HT1080 (cell line): ENCODE measurements at regions not wholly inside any gene's neighbourhood (a gene's known extent, or its start where the extent isn't known, plus 50 kb on each side); places are given as distances from the start of the nearest gene placed in this dataset.
"Not testable (repeated sequence)": the region's sequence is repeated elsewhere in the genome, so short reads cannot be mapped to it uniquely, and the experiment has no call there.

Experiments used
- DNase-seq: peaks from one replicate; pipeline ENCODE4 v3.0.0-alpha.2; 2015; ENCODE audit warnings: low read depth

DNA sequence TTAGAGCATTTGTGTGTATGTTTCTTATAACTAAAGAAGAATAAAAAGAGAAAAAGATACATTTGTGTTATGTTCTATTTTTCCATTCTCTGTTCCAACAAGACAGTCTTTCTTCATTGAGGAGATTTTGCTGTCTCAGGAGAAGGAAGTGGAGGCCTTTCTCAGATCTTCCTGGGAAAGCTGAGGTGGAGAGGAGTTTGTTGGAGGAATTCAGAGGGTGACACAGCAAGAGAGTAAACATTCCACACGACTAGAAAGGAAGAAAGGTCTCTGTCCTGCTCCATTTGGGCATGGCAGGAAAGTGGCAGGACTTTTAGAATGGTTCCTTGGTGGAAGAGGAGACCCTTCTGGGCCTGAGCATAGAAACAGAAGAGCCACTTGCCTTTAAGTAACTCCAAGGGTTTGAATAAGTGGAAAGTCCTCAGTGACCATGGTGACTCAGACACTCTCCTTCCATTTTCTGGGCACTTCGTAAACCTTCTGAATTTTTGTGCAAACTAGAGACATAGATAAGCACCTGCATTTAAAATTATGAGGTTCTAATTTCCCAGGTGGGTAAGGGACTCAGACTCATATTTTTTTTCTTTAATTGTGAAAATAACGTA is 52.3 kb upstream of the COL5A2 start:
- DNase-seq, result no peak

DNA sequence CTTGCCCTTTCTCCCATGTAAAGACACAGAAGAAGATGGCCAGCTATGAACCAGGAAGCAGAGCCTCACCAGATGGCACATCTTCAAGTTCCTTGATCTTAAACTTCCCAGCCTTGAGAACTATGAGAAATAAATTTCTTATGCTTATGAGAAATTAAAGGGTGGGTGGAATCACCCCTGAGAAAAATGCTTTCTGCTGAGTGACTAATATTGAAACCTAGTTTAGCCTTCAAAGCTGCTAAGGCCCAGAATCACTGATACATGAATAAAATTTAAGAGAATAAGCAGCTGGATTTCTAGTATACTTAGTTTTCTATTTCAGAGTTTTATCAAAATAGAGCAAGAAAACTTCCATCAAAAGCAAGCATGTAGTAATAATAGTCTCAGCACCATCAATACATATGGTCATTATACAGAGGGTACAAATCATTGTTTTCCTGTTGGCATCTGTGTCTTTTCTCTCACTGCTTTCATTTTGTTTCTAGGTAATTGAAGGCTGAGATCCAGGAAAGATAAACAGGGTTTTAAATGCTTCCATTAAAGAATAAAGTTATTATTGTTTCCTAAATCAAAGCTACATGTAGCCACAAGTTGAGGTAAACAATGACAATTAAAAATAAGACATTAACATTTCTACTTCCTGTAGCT is 53.3 kb upstream of the COL5A2 start:
- DNase-seq, result no peak

DNA sequence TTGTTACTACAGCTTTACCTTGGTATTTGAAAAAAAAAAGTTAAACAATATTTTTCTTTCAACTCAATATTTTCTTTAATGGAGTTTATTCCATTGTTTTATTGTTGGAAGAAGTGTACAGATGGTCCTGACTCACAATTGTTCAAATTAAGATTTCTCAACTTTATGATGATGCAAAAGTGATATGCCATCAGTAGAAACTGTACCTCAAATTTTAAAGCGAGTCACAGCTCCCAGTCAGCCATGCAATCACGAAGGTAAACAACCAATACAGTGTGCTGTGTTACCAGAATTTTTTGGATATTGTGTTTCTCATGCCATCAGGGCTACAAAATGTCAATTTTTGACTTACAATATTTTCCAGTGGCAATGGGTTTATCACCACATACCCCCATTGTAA is 54.0 kb upstream of the COL5A2 start:
- no peak for DNase-seq

- DNase-seq, result no peak
Observed at GRCh38 chr2:189234991-189235390, 55.4 kb upstream of the COL5A2 start.

- DNase-seq, result peak; percentile 30
Observed at GRCh38 chr2:189236066-189236465, 56.5 kb upstream of the COL5A2 start.

GRCh38 chr2:189238903-189239302 is 59.3 kb upstream of the COL5A2 start:
- DNase-seq, result no peak

DNA sequence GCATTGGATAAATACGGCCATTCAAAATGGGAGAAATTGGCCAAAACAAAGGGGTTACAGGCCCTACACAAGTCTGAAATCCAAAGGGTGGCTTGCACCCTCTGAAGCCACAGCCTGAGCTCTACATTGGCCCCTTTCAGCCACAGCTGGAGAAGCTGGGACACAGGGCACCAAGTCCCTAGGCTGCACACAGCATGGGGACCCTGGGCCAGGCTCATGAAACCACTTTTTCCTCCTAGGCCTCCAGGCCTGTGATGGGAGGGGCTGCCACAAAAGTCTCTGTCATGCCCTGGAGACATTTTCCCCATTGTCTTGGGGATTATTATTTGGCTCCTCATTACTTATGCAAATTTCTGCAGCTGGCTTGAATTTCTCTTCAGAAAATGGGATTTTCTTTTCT is 64.3 kb upstream of the COL5A2 start:
- not testable (repeated sequence) for DNase-seq

DNA sequence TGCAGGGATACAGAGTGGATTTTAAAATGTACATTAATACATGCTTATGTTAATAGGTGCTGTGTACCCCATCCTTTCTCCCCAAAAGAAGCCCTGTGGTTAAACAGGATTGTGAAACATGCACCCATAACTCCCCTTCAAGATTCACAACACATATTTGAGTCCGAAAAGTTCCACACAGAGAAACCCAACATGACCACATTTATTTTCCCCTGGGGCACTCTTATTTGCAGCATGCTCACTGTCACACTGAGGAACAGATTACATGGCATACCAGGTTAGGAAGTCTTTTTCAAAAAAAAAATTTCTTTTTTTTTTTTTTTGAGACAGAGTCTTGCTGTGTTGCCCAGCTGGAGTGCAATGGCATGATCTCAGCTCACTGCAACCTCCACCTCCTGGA is 67.7 kb upstream of the COL5A2 start:
- DNase-seq, result no peak

- no peak for DNase-seq
Observed at GRCh38 chr2:189248141-189248540, 68.6 kb upstream of the COL5A2 start.

- DNase-seq, result no peak
Observed at GRCh38 chr2:189249171-189249570, 69.6 kb upstream of the COL5A2 start.

DNA sequence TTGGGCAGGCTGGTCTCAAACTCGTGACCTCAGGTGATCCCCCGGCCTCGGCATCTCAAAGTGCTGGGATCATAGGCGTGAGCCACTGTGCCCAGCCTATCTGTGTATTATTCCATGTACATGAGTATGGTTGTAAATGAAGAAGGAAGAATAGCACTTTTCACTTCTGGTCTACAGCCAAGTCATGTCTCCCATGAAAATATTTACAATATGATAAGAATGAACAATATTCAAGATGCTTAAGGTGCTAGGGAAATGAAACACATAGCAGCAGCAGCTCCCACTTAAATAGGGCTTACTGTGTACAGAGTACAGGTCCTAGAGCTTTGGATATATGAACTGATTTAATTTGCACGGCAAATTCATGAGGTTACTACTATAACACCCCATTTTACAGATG is 70.3 kb upstream of the COL5A2 start:
- no peak for DNase-seq

GRCh38 chr2:189252991-189253675 is 73.6 kb upstream of the COL5A2 start:
- no peak for DNase-seq

GRCh38 chr2:189253836-189254235 is 74.3 kb upstream of the COL5A2 start:
- DNase-seq, result no peak

- DNase-seq, result no peak
Observed at GRCh38 chr2:189254268-189254883, 74.8 kb upstream of the COL5A2 start.

- DNase-seq, result no peak
Observed at GRCh38 chr2:189255711-189256110, 76.2 kb upstream of the COL5A2 start.

- DNase-seq, result no peak
Observed at GRCh38 chr2:189258616-189259365, 79.2 kb upstream of the COL5A2 start.

DNA sequence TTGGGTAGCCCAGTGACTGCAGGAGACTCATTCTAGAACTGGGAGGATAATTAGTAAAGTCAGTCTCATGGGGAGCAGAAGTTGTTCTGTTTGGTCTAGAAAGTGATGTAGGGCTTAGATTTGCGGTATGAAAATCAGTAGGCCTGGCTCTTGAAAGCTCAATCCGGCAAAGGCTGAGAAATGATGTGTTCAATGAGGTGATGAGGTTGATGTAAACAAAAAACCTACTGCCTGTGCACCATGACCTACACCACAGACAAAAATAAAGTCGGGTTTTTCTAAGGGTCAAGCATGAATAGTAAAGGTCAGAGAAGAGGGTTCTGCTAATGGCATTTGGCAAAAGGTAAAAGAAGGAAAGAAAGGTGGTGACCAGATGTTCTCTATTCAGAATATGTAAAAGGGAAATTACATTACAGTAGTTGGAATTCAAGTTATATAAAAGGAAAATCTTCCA is 80.8 kb upstream of the COL5A2 start:
- DNase-seq, result no peak

GRCh38 chr2:189261431-189261841 is 81.9 kb upstream of the COL5A2 start:
- DNase-seq, result peak; percentile 68

GRCh38 chr2:189261916-189262315 is 82.4 kb upstream of the COL5A2 start:
- no peak for DNase-seq

- DNase-seq, result no peak
Observed at GRCh38 chr2:189265696-189266320, 86.2 kb upstream of the COL5A2 start.

DNA sequence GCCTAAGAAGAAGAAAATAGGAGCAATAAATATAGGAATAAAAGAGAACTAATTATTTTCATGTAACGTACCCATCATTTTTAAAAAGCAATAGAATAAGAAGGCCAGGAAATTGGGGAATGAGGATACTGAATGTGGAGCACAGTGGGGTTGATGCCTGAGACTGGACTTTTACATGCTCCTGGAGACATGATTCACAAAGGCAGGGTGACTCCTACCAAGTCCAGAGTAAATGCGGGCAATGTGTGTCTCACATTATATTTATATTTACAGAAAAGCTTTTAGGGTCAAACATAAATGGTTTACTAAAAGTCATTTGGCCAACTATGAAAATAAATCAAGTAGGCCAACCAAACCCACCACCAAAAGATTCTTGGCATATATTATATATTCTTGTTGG is 87.9 kb upstream of the COL5A2 start:
- DNase-seq, result no peak
